Adrenal gland (tissue), 9 donors: ENCODE measurements at regions not wholly inside any gene's neighbourhood (a gene's known extent, or its start where the extent isn't known, plus 50 kb on each side); places are given as distances from the start of the nearest gene placed in this dataset.

Experiments used
- DNase-seq, 7 donors: peaks; one replicate each; pipeline ENCODE4 v3.0.0-alpha.2; 2019 to 2020
- H3K27ac ChIP-seq, 5 donors: fragments of 200-600 bp; sonication (generic) in 4 of 5; 1 replicate in 3 of 5; 2 replicates in 2 of 5; pipeline versions ENCODE4 v1.5.1 to v1.8.0; 2016 to 2020; ENCODE audit warnings: mild to moderate bottlenecking in 1 of 5
- H3K27me3 ChIP-seq: fragments of 200-600 bp; 2 replicates; pipeline ENCODE4 v1.8.0; 2021
- H3K36me3 ChIP-seq, 2 donors: fragments of 200-600 bp; replicated peaks in 1 of 2; 1 replicate in 1 of 2; 2 replicates in 1 of 2; pipeline versions ENCODE4 v1.5.1 to v1.8.0; 2018 to 2022
- H3K4me1 ChIP-seq, 2 donors: fragments of 200-600 bp; replicated peaks in 1 of 2; 1 replicate in 1 of 2; 2 replicates in 1 of 2; pipeline versions ENCODE4 v1.5.1 to v1.8.0; 2018 to 2021
- H3K4me3 ChIP-seq, 4 donors: fragments of 200-600 bp; sonication (generic) in 3 of 4; one replicate each; pipeline ENCODE4 v1.5.1; 2016 to 2018
- H3K9me3 ChIP-seq, 3 donors: fragments of 200-600 bp; sonication (generic) in 1 of 3; replicated peaks in 1 of 3; 1 replicate in 2 of 3; 2 replicates in 1 of 3; pipeline versions ENCODE4 v1.5.1 to v1.8.0; 2016 to 2021
- POLR2A ChIP-seq, 2 donors: fragments of 450-650 bp; IDR thresholded peaks; one replicate each; pipeline ENCODE4 v1.6.1; 2017; ENCODE audit warnings: antibody characterized with exemption in 2 of 2, mild to moderate bottlenecking in 2 of 2, moderate library complexity in 1 of 2
- WGBS, 4 donors: extraction: QIAGEN DNeasy Blood & Tissue Kit in 2 of 4; methylation state at CpG; one replicate each; pipeline versions ENCODE4 v1.1.5 to v1.1.7; 2013 to 2017; 5-methylcytosine and 5-hydroxymethylcytosine counted together
- intact Hi-C, 2 donors: fragments of 100-400 bp; cut with DNase I; formaldehyde crosslinking; loops; one replicate each; pipeline versions ENCODE4 v1.14.1 to v1.15.0; 2022 to 2023
- TF ChIP-seq, protein P1 (sequence below), 6 experiments: fragments of 450-650 bp in 4 of 6; fragments of 200-600 bp in 2 of 6; sonication (generic) in 1 of 6; IDR thresholded peaks; 1 replicate in 5 of 6; 2 replicates in 1 of 6; pipeline versions ENCODE4 v1.5.1 to v1.8.0; 2016 to 2021; ENCODE audit warnings: antibody characterized with exemption in 6 of 6, mild to moderate bottlenecking in 2 of 6, moderate library complexity in 1 of 6
- donor health status: healthy with polysubstance abuse.
- donor health status: Bipolar disorder and iron deficiency.
- donor health status: DM: yes; HTN: yes; CAD: no.
- donor health status: DM: no; HTN: no; CAD: no.
- donor health status: DM: no; HTN: no; CAD: no.

DNA sequence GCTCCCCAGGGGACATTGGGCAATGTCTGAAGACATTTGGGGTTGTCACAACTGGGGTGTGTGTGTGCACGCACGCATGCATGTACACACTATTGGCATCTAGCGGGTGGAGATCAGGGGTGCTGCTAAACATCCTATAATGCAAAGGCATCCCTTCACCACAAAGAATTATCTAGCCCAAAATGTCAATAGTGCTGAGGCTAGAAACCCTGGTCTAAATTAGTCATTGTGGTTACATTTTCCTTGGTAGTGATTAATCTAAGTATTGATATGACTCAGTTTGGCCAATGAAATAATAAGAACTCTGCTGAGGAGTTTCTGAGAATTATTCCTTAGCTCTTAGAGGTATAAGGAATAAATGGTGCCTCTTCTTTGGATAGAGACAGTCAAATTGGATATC, 200.2 kb downstream of the CLCN4 start:
- H3K4me1 ChIP-seq, result no peaks in the 10 kb centered on the region
- H3K36me3 ChIP-seq, result no peaks in the 10 kb centered on the region
- TF ChIP-seq, protein P1, sequence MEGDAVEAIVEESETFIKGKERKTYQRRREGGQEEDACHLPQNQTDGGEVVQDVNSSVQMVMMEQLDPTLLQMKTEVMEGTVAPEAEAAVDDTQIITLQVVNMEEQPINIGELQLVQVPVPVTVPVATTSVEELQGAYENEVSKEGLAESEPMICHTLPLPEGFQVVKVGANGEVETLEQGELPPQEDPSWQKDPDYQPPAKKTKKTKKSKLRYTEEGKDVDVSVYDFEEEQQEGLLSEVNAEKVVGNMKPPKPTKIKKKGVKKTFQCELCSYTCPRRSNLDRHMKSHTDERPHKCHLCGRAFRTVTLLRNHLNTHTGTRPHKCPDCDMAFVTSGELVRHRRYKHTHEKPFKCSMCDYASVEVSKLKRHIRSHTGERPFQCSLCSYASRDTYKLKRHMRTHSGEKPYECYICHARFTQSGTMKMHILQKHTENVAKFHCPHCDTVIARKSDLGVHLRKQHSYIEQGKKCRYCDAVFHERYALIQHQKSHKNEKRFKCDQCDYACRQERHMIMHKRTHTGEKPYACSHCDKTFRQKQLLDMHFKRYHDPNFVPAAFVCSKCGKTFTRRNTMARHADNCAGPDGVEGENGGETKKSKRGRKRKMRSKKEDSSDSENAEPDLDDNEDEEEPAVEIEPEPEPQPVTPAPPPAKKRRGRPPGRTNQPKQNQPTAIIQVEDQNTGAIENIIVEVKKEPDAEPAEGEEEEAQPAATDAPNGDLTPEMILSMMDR (IDR thresholded peaks at IDR 0.05), result no peak
- no peak for TF ChIP-seq POLR2A (IDR thresholded peaks at IDR 0.05)
- intact Hi-C loops, result no loop called here
- H3K9me3 ChIP-seq, result no peaks in the 10 kb centered on the region
- peaks cover 4% of the 10 kb centered on the region for H3K27me3 ChIP-seq
- DNase-seq, result no peak
- H3K4me3 ChIP-seq, result no peak overlapping the region
- H3K27ac ChIP-seq, result no peak overlapping the region
- 89 to 98% (median 96%) methylated on average over 3 of the region's 3 CpGs for WGBS, 4 donors

DNA sequence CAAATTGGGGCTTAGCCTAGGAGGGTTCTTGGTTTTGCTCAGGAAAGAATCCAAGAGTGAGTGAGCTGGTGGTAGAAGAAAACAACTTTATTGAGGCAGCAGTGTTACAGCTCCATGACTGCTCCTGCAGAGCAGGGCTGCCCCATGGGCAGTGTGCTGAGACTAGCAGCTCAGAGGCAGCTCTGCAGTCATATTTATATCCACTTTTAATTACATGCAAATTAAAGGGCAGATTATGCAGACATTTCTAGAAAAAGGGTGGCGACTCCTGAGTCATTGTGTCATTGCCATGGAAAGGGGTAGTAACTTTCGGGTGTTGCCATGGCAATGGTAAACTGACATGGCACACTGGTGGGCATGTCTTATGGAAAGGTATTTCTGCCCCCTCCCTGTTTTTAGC, 202.2 kb downstream of the CLCN4 start:
- intact Hi-C loops, result no loop called here
- Histone ChIP-seq H3K4me3 (no peak overlapping the region), H3K27me3 (peaks cover 4% of the 10 kb centered on the region), H3K36me3 (no peaks in the 10 kb centered on the region), H3K9me3 (no peaks in the 10 kb centered on the region), H3K27ac (no peak overlapping the region), H3K4me1 (no peaks in the 10 kb centered on the region)
- 78 to 93% (median 81%) methylated on average over 2 of the region's 2 CpGs for WGBS, 4 donors
- no peak for DNase-seq
- TF ChIP-seq, protein P1 (IDR thresholded peaks at IDR 0.05), result no peak
- TF ChIP-seq POLR2A (IDR thresholded peaks at IDR 0.05), result no peak

DNA sequence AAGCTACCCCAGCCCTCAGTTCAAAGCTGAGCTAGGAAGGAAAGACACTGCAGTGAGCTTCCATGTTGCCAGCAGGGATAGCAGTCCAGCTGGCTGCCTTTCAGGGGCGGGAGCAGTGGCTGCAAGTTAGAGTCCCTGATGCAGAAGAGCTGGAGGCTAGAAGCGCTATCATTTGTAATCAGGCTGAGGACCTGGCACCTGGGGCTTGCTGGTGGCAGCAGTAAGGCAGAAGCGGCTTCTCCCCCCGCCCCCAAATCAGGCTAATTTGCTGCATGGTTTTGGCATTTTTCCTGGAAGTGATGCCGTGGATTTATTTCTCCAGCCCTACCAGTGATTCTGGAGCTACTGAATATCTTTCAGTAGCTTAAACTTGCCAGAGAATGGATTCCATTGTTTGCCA, 203.3 kb downstream of the CLCN4 start:
- Histone ChIP-seq H3K27ac (no peak overlapping the region), H3K9me3 (no peaks in the 10 kb centered on the region), H3K4me3 (no peak overlapping the region), H3K36me3 (no peaks in the 10 kb centered on the region), H3K4me1 (no peaks in the 10 kb centered on the region), H3K27me3 (peaks cover 4% of the 10 kb centered on the region)
- DNase-seq, result peak in 3 of 7 donors; percentile 7 to 49 (median 17)
- TF ChIP-seq POLR2A (IDR thresholded peaks at IDR 0.05), result no peak
- TF ChIP-seq, protein P1 (IDR thresholded peaks at IDR 0.05), result no peak
- 52 to 63% (median 59%) methylated on average over 5 of the region's 5 CpGs; no CpG with 5 or more reads in 1 of the 4 donors for WGBS, 4 donors
- intact Hi-C loops, result no loop called here

DNA sequence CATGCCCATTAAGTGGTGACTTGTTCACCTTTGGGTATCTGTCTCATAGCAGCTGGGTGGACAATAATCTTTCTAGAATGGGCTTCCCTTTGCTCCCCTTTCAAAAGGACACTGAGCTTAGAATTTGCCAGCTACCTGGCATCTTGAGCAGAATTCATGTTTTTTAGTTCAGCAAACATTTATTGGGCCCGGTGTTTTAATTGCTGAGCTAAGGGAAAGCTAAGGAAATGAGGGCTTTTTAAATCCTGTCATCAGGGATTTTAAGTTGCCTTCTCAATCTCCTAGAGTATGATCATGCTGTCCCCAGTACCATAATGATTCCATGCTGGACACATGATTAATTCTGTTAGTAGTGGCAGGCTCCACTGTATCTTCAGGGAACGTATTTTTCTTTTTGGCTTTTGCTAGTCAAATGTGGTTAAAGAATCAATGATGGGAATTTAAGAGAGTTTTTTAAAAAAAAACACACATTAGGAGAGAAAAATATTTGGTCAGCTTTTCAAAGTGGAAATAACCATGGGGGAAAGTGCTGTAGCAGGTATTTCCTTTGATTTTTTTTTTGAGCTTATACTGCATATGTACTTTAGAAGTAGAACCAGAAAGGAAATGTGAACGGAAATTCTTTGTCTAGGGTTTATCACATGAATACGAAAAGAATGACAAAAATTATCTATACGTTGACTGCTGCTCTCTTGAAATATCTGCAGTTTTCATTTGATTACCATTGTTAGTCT, 208.9 kb downstream of the CLCN4 start:
- H3K9me3 ChIP-seq, result no peaks in the 10 kb centered on the region
- DNase-seq, result no peak
- no peaks in the 10 kb centered on the region for H3K36me3 ChIP-seq
- no peaks in the 10 kb centered on the region for H3K4me1 ChIP-seq
- H3K4me3 ChIP-seq, result no peak overlapping the region
- intact Hi-C loops, result no loop called here
- H3K27me3 ChIP-seq, result peaks cover 4% of the 10 kb centered on the region
- 64 to 74% (median 68%) methylated on average over 5 of the region's 5 CpGs for WGBS, 4 donors
- H3K27ac ChIP-seq, result no peak overlapping the region
- no peak for TF ChIP-seq POLR2A (IDR thresholded peaks at IDR 0.05)
- TF ChIP-seq, protein P1 (IDR thresholded peaks at IDR 0.05), result no peak
